ENCODE measurements at regions not wholly inside any gene's neighbourhood (a gene's known extent, or its start where the extent isn't known, plus 50 kb on each side); places are given as distances from the start of the nearest gene placed in this dataset.

DNA sequence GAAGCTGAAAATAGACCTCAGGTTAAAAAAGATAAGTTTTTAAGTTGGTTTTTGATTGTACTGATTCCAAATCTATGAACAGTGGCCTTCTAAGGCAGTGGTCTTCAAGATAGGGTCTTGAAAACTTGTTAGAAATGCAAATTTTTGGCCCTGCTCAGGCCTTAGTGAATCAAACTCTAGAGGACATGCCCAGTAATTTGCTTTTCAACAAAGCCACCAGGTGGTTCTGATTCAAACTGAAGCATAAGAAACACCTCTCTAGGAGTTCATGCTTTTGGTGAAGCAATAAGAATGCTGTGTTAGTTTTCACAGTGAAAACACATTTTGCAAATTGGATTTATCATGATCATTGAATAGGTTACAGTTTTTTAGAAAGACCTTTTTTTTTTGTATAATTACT lies 1849.4 kb upstream of the AGA start:
- Histone ChIP-seq H3K18ac (ENCODE audit: low read depth, low read length) (no peak overlapping the region), H3K14ac (replicated peaks; ENCODE audit: low read depth, low read length) (no peak overlapping the region), H2AK9ac (replicated peaks; ENCODE audit: low read depth, low read length, poor library complexity) (no peak overlapping the region), H3K23ac (ENCODE audit: low read depth, low read length) (no peak overlapping the region), H3K4me1 (ENCODE audit: control insufficient read depth, insufficient read depth, low read length) (no peaks in the 10 kb centered on the region), H2AK5ac (ENCODE audit: low read depth, low read length) (no peak overlapping the region), H4K91ac (ENCODE audit: insufficient read depth, low read depth, low read length) (no peak overlapping the region), H3K27ac (ENCODE audit: insufficient read depth, low read length) (no peak overlapping the region), H2BK120ac (ENCODE audit: low read depth, low read length) (no peak overlapping the region), H3K9me3 (ENCODE audit: control insufficient read depth, insufficient read depth, low read length) (no peaks in the 10 kb centered on the region; the same call in 1 of the 2 replicates), H4K5ac (ENCODE audit: low read depth, low read length) (no peak overlapping the region), H3K4ac (ENCODE audit: low read depth, low read length) (no peak overlapping the region), H2BK5ac (ENCODE audit: low read depth, low read length, poor library complexity, severe bottlenecking) (no peak overlapping the region), H2BK15ac (ENCODE audit: low read depth, low read length) (no peak overlapping the region), H3K36me3 (ENCODE audit: control insufficient read depth, insufficient read depth, low read length) (no peaks in the 10 kb centered on the region), H2AFZ (replicated peaks; ENCODE audit: low read length, poor library complexity) (no peak overlapping the region), H3K79me1 (ENCODE audit: low read depth in 1 of 2, low read length in 2 of 2) (no peaks in the 10 kb centered on the region), H3K4me3 (ENCODE audit: insufficient read depth, low read depth, low read length) (no peak overlapping the region), H3K9me1 (ENCODE audit: insufficient read depth, low read length) (no peaks in the 10 kb centered on the region), H3K27me3 (ENCODE audit: control insufficient read depth, insufficient read depth, low read length) (no peaks in the 10 kb centered on the region), H2BK20ac (ENCODE audit: low read depth, low read length) (no peak overlapping the region), H4K20me1 (ENCODE audit: insufficient read depth, low read length) (no peaks in the 10 kb centered on the region), H3K9ac (ENCODE audit: low read depth, low read length) (no peak overlapping the region), H3K4me2 (ENCODE audit: low read depth, low read length) (no peak overlapping the region), H3K56ac (ENCODE audit: extremely low read depth, insufficient read depth, low read length) (no peak overlapping the region), H4K8ac (ENCODE audit: low read depth in 2 of 2, low read length in 2 of 2) (no peak overlapping the region)
- intact Hi-C loops (cut with micrococcal nuclease) = no loop called here
- no peak for DNase-seq
- ChIA-PET POLR2A (ENCODE audit: unreplicated experiment) (no interaction called here), CTCF (no interaction called here)
- BruUV-seq (replicated peaks) = no TSS peak
- no peak for ATAC-seq (ENCODE audit: low read depth)
- dilution Hi-C loops (cut with HindIII; ENCODE audit: low sequenced_read_pairs, unreplicated experiment) = no loop called here
- in situ Hi-C loops (cut with MboI; ENCODE audit: low sequenced_read_pairs) = loop anchor here (25.0 kb wide), 1 partner anchor 1729 kb away; no protein-coding TSS in a partner anchor
- no peak for TF ChIP-seq RAD21 (IDR thresholded peaks at IDR 0.05; ENCODE audit: low read length)
- no peak for TF ChIP-seq CHD1 (IDR thresholded peaks at IDR 0.05; ENCODE audit: low read depth, low read length)
- TF ChIP-seq RFX5 (IDR thresholded peaks at IDR 0.05; ENCODE audit: low read depth, low read length) = no peak
- TF ChIP-seq RCOR1 (IDR thresholded peaks at IDR 0.05; ENCODE audit: insufficient replicate concordance, low read length) = no peak
- no peak for TF ChIP-seq SMC3 (IDR thresholded peaks at IDR 0.05; ENCODE audit: low read depth, low read length)
- TF ChIP-seq, protein P1, sequence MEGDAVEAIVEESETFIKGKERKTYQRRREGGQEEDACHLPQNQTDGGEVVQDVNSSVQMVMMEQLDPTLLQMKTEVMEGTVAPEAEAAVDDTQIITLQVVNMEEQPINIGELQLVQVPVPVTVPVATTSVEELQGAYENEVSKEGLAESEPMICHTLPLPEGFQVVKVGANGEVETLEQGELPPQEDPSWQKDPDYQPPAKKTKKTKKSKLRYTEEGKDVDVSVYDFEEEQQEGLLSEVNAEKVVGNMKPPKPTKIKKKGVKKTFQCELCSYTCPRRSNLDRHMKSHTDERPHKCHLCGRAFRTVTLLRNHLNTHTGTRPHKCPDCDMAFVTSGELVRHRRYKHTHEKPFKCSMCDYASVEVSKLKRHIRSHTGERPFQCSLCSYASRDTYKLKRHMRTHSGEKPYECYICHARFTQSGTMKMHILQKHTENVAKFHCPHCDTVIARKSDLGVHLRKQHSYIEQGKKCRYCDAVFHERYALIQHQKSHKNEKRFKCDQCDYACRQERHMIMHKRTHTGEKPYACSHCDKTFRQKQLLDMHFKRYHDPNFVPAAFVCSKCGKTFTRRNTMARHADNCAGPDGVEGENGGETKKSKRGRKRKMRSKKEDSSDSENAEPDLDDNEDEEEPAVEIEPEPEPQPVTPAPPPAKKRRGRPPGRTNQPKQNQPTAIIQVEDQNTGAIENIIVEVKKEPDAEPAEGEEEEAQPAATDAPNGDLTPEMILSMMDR (conservative IDR thresholded peaks at IDR 0.05; ENCODE audit: low read depth, low read length) = no peak
- TF ChIP-seq MAZ (IDR thresholded peaks at IDR 0.05; ENCODE audit: borderline replicate concordance, low read depth, low read length) = no peak
- TF ChIP-seq FOS (IDR thresholded peaks at IDR 0.05; ENCODE audit: low read depth, low read length) = no peak
- TF ChIP-seq, protein P2, sequence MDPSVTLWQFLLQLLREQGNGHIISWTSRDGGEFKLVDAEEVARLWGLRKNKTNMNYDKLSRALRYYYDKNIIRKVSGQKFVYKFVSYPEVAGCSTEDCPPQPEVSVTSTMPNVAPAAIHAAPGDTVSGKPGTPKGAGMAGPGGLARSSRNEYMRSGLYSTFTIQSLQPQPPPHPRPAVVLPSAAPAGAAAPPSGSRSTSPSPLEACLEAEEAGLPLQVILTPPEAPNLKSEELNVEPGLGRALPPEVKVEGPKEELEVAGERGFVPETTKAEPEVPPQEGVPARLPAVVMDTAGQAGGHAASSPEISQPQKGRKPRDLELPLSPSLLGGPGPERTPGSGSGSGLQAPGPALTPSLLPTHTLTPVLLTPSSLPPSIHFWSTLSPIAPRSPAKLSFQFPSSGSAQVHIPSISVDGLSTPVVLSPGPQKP (IDR thresholded peaks at IDR 0.05; ENCODE audit: borderline replicate concordance, low read depth, low read length) = no peak
- no peak for TF ChIP-seq POLR2A (IDR thresholded peaks at IDR 0.05; ENCODE audit: low read depth, low read length)
- no peak for TF ChIP-seq CEBPB (IDR thresholded peaks at IDR 0.05; ENCODE audit: low read depth, low read length)
- TF ChIP-seq BHLHE40 (IDR thresholded peaks at IDR 0.05; ENCODE audit: low read depth, low read length) = no peak
- TF ChIP-seq MXI1 (IDR thresholded peaks at IDR 0.05; ENCODE audit: borderline replicate concordance, low read depth, low read length) = no peak
- no peak for TF ChIP-seq MAFK (IDR thresholded peaks at IDR 0.05; ENCODE audit: low read depth, low read length)
- TF ChIP-seq, protein P3, sequence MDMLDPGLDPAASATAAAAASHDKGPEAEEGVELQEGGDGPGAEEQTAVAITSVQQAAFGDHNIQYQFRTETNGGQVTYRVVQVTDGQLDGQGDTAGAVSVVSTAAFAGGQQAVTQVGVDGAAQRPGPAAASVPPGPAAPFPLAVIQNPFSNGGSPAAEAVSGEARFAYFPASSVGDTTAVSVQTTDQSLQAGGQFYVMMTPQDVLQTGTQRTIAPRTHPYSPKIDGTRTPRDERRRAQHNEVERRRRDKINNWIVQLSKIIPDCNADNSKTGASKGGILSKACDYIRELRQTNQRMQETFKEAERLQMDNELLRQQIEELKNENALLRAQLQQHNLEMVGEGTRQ (IDR thresholded peaks at IDR 0.05; ENCODE audit: low read depth, low read length) = no peak
- no peak for TF ChIP-seq NFE2L2 (IDR thresholded peaks at IDR 0.05; ENCODE audit: low read depth, low read length)

Measured in IMR-90 (cell line).